SK-N-SH (cell line): ENCODE measurements at regions not wholly inside any gene's neighbourhood (a gene's known extent, or its start where the extent isn't known, plus 50 kb on each side); places are given as distances from the start of the nearest gene placed in this dataset.

ENCODE experiments used
- CTCF ChIP-seq: fragments of 200-600 bp; sonication (generic); IDR thresholded peaks from 2 replicates; pipeline ENCODE4 v1.6.1; 2017; ENCODE audit warnings: antibody characterized with exemption, mild to moderate bottlenecking, moderate library complexity
- EZH2phosphoT487 ChIP-seq: fragments of 200-600 bp; sonication (generic); IDR thresholded peaks from 2 replicates; pipeline ENCODE4 v1.6.1; 2017; ENCODE audit warnings: low read depth, mixed run types, mild to moderate bottlenecking, antibody characterized with exemption, moderate library complexity, borderline replicate concordance
- REST ChIP-seq: IDR thresholded peaks from 2 replicates; pipeline ENCODE4 v1.6.1; 2012; ENCODE audit warnings: mild to moderate bottlenecking, low read depth, low read length, moderate library complexity

DNA sequence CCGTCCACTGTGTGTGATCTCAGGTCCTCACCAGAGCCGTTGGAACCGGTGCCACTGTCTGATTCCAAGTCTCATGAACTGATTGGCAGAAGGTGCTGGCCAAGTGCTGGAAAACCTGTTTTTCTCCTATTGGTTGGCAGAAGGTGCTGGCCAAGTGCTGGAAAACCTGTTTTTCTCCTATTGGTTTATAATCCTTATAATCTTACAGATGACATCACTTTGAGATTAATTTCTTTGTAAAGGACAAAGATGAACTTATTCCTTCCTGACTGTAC lies 1106.3 kb downstream of the BRD1 start:
- TF ChIP-seq REST (no peak), CTCF (no peak), EZH2phosphoT487 (no peak)
